ENCODE measurements at regions not wholly inside any gene's neighbourhood (a gene's known extent, or its start where the extent isn't known, plus 50 kb on each side); places are given as distances from the start of the nearest gene placed in this dataset.
"Not testable (repeated sequence)": the region's sequence is repeated elsewhere in the genome, so short reads cannot be mapped to it uniquely, and the experiment has no call there.

DNA sequence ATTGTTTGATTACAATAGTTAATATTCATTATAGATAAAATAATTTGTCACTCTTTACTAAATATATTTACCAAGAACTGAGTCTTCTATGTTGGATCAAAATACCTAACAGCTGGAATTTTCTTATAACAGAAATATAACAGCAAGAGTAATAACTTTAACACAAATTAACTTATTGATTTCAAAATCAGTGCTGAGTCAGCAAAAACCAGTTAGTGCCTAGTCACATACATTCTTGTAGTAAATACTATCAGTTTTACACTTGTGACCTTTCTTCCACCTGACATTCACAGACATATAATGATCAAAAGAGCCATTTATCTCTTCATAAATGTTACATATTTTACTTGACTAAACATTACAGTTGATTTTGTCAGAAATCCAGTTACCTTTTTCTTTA is 1141.4 kb upstream of the ADGRB3 start:
- DNase-seq, result no peak
- intact Hi-C loops (cut with DNase I), result no loop called here
- TF ChIP-seq, protein P1, sequence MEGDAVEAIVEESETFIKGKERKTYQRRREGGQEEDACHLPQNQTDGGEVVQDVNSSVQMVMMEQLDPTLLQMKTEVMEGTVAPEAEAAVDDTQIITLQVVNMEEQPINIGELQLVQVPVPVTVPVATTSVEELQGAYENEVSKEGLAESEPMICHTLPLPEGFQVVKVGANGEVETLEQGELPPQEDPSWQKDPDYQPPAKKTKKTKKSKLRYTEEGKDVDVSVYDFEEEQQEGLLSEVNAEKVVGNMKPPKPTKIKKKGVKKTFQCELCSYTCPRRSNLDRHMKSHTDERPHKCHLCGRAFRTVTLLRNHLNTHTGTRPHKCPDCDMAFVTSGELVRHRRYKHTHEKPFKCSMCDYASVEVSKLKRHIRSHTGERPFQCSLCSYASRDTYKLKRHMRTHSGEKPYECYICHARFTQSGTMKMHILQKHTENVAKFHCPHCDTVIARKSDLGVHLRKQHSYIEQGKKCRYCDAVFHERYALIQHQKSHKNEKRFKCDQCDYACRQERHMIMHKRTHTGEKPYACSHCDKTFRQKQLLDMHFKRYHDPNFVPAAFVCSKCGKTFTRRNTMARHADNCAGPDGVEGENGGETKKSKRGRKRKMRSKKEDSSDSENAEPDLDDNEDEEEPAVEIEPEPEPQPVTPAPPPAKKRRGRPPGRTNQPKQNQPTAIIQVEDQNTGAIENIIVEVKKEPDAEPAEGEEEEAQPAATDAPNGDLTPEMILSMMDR (IDR thresholded peaks at IDR 0.05), result no peak
- Histone ChIP-seq H3K27me3 (ENCODE audit: insufficient read depth in 3 of 3, low read length in 2 of 3) (no peaks in the 10 kb centered on the region), H3K9me3 (peaks cover 5% of the 10 kb centered on the region), H3K4me3 (no peak overlapping the region), H3K27ac (no peak overlapping the region), H3K36me3 (ENCODE audit: insufficient read depth in 1 of 2, low read depth in 1 of 2) (no peaks in the 10 kb centered on the region), H3K4me1 (no peaks in the 10 kb centered on the region)
- ATAC-seq, result no peak

DNA sequence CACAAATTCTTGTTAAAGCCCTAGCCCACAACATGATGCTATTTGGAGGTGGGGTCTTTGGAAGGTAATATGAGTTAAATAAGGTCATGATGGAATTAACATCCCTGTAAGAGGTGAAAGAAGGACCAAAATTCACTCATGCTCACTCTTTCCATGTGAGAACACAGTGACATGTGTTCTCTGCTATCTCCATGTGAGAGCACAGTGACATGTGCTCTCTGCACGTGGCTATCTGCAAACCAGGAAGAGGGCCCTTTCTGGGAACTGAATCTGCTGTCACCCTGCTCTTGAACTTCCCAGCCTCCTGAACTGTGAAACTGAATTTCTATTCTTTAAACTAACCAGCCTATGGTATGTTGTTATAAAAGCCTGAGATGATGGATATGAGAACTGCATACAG is 1159.4 kb upstream of the ADGRB3 start:
- no peaks in the 10 kb centered on the region for H3K4me1 ChIP-seq
- TF ChIP-seq, protein P1 (IDR thresholded peaks at IDR 0.05), result no peak
- no peaks in the 10 kb centered on the region for H3K36me3 ChIP-seq (ENCODE audit: insufficient read depth in 1 of 2, low read depth in 1 of 2)
- intact Hi-C loops (cut with DNase I), result no loop called here
- 47 to 64% (median 54%) methylated on average over 1 of the region's 1 CpG for WGBS, 3 donors
- no peaks in the 10 kb centered on the region for H3K27me3 ChIP-seq (ENCODE audit: insufficient read depth in 3 of 3, low read length in 2 of 3)
- DNase-seq (no peak), ATAC-seq (no peak)
- H3K4me3 ChIP-seq, result no peak overlapping the region
- no peaks in the 10 kb centered on the region for H3K9me3 ChIP-seq
- H3K27ac ChIP-seq, result no peak overlapping the region

DNA sequence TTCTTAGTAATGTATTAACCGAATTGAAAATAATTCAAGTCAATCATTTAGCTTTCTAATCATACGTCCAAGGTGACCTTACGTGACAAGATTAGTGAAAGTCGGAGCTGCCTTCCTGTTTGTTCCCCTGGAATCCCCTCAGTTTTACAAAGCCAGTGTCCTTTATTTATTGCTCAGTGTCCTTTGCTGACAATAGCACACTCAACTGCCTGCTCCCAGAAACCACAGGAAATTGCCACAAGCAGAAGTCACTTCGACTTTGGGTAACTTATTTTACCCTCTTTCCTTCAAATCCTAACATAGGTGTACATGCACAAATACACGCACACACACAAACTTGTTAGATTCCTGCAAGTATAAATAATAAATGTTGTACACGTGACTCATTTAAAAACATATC is 1167.7 kb upstream of the ADGRB3 start:
- H3K9me3 ChIP-seq, result no peaks in the 10 kb centered on the region
- intact Hi-C loops (cut with DNase I), result no loop called here
- DNase-seq (no peak), ATAC-seq (no peak)
- H3K4me3 ChIP-seq, result no peak overlapping the region
- no peaks in the 10 kb centered on the region for H3K27me3 ChIP-seq (ENCODE audit: insufficient read depth in 3 of 3, low read length in 2 of 3)
- H3K36me3 ChIP-seq (ENCODE audit: insufficient read depth in 1 of 2, low read depth in 1 of 2), result no peaks in the 10 kb centered on the region
- H3K27ac ChIP-seq, result no peak overlapping the region
- TF ChIP-seq, protein P1 (IDR thresholded peaks at IDR 0.05), result no peak
- H3K4me1 ChIP-seq, result no peaks in the 10 kb centered on the region
- 80 to 81% (median 80%) methylated on average over 7 of the region's 7 CpGs for WGBS, 3 donors

DNA sequence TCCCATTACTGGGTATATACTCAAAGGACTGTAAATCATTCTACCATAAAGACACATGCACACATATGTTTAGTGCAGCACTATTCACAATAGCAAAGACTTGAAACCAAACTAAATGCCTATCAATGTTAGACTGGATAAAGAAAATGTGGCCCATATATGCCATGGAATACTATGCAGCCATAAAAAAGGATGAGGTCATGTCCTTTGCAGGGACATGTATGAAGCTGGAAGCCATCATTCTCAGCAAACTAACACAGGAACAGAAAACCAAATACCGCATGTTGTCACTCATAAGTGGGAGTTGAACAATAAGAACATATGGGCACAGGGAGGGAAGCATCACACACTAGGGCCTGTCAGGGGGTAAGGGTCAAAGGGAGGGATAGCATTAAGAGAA is 1172.4 kb upstream of the ADGRB3 start:
- WGBS, 3 donors, result 96 to 100% (median 98%) methylated on average over 1 of the region's 1 CpG
- H3K27me3 ChIP-seq (ENCODE audit: insufficient read depth in 3 of 3, low read length in 2 of 3); H3K36me3 ChIP-seq (ENCODE audit: insufficient read depth in 1 of 2, low read depth in 1 of 2); H3K4me3 ChIP-seq; intact Hi-C loops (cut with DNase I); H3K4me1 ChIP-seq; H3K27ac ChIP-seq; ATAC-seq; DNase-seq; H3K9me3 ChIP-seq: not testable (repeated sequence)

DNA sequence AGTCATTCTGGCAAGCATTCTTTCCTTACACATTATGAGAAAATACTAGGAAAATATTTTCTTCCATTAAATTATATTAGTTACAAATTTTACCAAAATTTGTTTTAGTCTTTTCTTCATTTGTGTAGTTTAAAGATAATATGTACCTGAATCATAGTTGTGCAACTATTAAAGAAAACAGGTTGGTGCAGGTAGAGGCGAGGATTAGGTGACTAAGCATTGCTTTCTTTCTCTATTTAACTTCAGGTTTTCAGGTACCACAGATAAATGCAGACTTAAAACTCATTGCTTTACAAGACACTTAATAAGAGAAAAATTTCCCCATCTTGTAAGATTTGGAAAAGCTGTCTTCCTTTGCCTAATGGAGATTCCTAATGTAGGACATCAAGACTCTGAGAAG is 1175.5 kb upstream of the ADGRB3 start:
- DNase-seq (no peak), ATAC-seq (no peak)
- WGBS, 3 donors, result 67 to 77% (median 75%) methylated on average over 1 of the region's 1 CpG
- intact Hi-C loops (cut with DNase I), result no loop called here
- Histone ChIP-seq H3K4me3 (no peak overlapping the region), H3K9me3 (peaks cover 4% of the 10 kb centered on the region), H3K27ac (no peak overlapping the region), H3K36me3 (ENCODE audit: insufficient read depth in 1 of 2, low read depth in 1 of 2) (no peaks in the 10 kb centered on the region), H3K4me1 (no peaks in the 10 kb centered on the region), H3K27me3 (ENCODE audit: insufficient read depth in 3 of 3, low read length in 2 of 3) (no peaks in the 10 kb centered on the region)
- TF ChIP-seq, protein P1 (IDR thresholded peaks at IDR 0.05), result no peak
